Aorta (tissue), 5 donors: ENCODE measurements at regions not wholly inside any gene's neighbourhood (a gene's known extent, or its start where the extent isn't known, plus 50 kb on each side); places are given as distances from the start of the nearest gene placed in this dataset.

ENCODE experiments used
- ATAC-seq: fragments of 200-7000 bp; cut with Tn5 transposase; one replicate; pipeline ENCODE4 v1.9.1; 2022; ENCODE audit warnings: moderate library complexity; ENCODE audit not compliant: low FRiP score
- DNase-seq, 2 donors: peaks; one replicate each; pipeline ENCODE4 v3.0.0-alpha.2; 2020
- H3K27ac ChIP-seq, 2 donors: one replicate each; pipeline ENCODE4 v1.5.1; 2013; ENCODE audit warnings: low read length in 2 of 2, mild to moderate bottlenecking in 2 of 2, moderate library complexity in 2 of 2, control low read depth in 1 of 2, inconsistent platforms in 1 of 2, low read depth in 1 of 2
- H3K27me3 ChIP-seq, 2 donors: one replicate each; pipeline ENCODE4 v1.6.1; 2013; ENCODE audit warnings: control low read depth in 1 of 2, low read length in 1 of 2, mild to moderate bottlenecking in 1 of 2, moderate library complexity in 1 of 2; ENCODE audit not compliant: insufficient read depth in 2 of 2, control insufficient read depth in 1 of 2
- H3K36me3 ChIP-seq, 2 donors: one replicate each; pipeline ENCODE4 v1.6.1; 2013; ENCODE audit warnings: control low read depth in 1 of 2, low read length in 1 of 2, mild to moderate bottlenecking in 1 of 2; ENCODE audit not compliant: insufficient read depth in 2 of 2, control insufficient read depth in 1 of 2
- H3K4me1 ChIP-seq, 2 donors: one replicate each; pipeline ENCODE4 v1.6.1; 2013; ENCODE audit warnings: low read length in 2 of 2, control low read depth in 1 of 2, mild to moderate bottlenecking in 1 of 2, moderate library complexity in 1 of 2; ENCODE audit not compliant: insufficient read depth in 2 of 2, control insufficient read depth in 1 of 2
- H3K4me3 ChIP-seq, 2 donors: one replicate each; pipeline ENCODE4 v1.5.1; 2013; ENCODE audit warnings: low read length in 2 of 2, control low read depth in 1 of 2, mild to moderate bottlenecking in 1 of 2
- H3K9me3 ChIP-seq: one replicate; pipeline ENCODE4 v1.6.1; 2013; ENCODE audit warnings: mild to moderate bottlenecking, low read length; ENCODE audit not compliant: control insufficient read depth
- WGBS, 2 donors: extraction: QIAGEN DNeasy Blood & Tissue Kit; methylation state at CpG; one replicate each; pipeline ENCODE4 v1.1.7; 2013; 5-methylcytosine and 5-hydroxymethylcytosine counted together
- intact Hi-C, 2 donors: fragments of 100-400 bp; cut with DNase I; formaldehyde crosslinking; loops; one replicate each; pipeline versions ENCODE4 v1.14.2 to v1.15.0; 2022
- donor health status: healthy with polysubstance abuse.
- donor health status: Bipolar disorder and iron deficiency.
- donor health status: DM: no; HTN: no; CAD: no.
- donor health status: DM: no; HTN: no; CAD: no.
- donor health status: DM: yes; HTN: yes; CAD: no.

- no peak for DNase-seq
- H3K36me3 ChIP-seq: no peaks in the 10 kb centered on the region
- no peaks in the 10 kb centered on the region for H3K9me3 ChIP-seq
- no peaks in the 10 kb centered on the region for H3K4me1 ChIP-seq
- WGBS, 2 donors: 88 to 93% methylated on average over 1 of the region's 1 CpG
- ATAC-seq: no peak
- no peak overlapping the region for H3K4me3 ChIP-seq
- H3K27ac ChIP-seq: no peak overlapping the region
- intact Hi-C loops: no loop called here
- H3K27me3 ChIP-seq: no peaks in the 10 kb centered on the region
Measured at GRCh38 chr4:23942471-23942870, 52.6 kb upstream of the PPARGC1A start.
